K562 (cell line): ENCODE measurements at regions not wholly inside any gene's neighbourhood (a gene's known extent, or its start where the extent isn't known, plus 50 kb on each side); places are given as distances from the start of the nearest gene placed in this dataset.

Experiments
- ATAC-seq: fragments of 200-7000 bp; cut with Tn5 transposase; 3 replicates; pipeline ENCODE4 v1.9.1; 2020; ENCODE audit warnings: moderate library complexity
- BruUV-seq: library from RNA; stranded (reverse); fragments of 400-500 nt; replicated peaks from 2 replicates; lab custom pipeline; 2021; lab: Mats Ljungman, UMichigan
- CTCF ChIA-PET: fragments of 300-600 bp; formaldehyde crosslinking; extraction: SDS; loops from one replicate; lab custom pipeline; 2021; ENCODE audit warnings: low intra/inter-chr PET ratio; lab: Yijun Ruan, JAX
- POLR2A ChIA-PET: fragments of 300-600, 350-650 bp; sonication (Branson Sonifier 250); formaldehyde crosslinking; extraction: SDS; loops from one replicate; lab custom pipeline; 2021; ENCODE audit warnings: antibody characterized with exemption, inconsistent platforms; lab: Yijun Ruan, JAX
- DNase-seq, 4 experiments: peaks; one replicate each; pipeline versions ENCODE4 v3.0.0 to v3.0.0-alpha.2; 2011 to 2018; ENCODE audit warnings: low spot score in 3 of 4, mixed read lengths in 3 of 4; ENCODE audit errors: extremely low read depth in 1 of 4
- FAIRE-seq: peaks from 2 replicates; lab custom pipeline; 2011; peaks lifted over from hg19 to GRCh38; lab: Jason Lieb, UNC
- H2AFZ ChIP-seq: 2 replicates; pipeline ENCODE4 v1.6.0; 2011; ENCODE audit warnings: low read depth, low read length, control low read depth, inconsistent platforms
- H3K27ac ChIP-seq: fragments of 200-600 bp; 3 replicates; pipeline ENCODE4 v1.8.0; 2011; ENCODE audit warnings: low read depth, mild to moderate bottlenecking, control low read depth, inconsistent platforms, low read length, moderate library complexity, mixed read lengths; ENCODE audit errors: extremely low read depth
- H3K27me3 ChIP-seq, 2 experiments: fragments of 300-600 bp in 1 of 2; 2 replicates in 1 of 2; 3 replicates in 1 of 2; pipeline versions ENCODE4 v1.6.0 to v1.8.0; 2011; ENCODE audit warnings: inconsistent platforms in 2 of 2, low read length in 2 of 2, mild to moderate bottlenecking in 1 of 2, mixed read lengths in 1 of 2, moderate library complexity in 1 of 2; ENCODE audit not compliant: control insufficient read depth in 2 of 2, insufficient read depth in 2 of 2
- H3K36me3 ChIP-seq: fragments of 300-600 bp; 3 replicates; pipeline ENCODE4 v1.8.0; 2011; ENCODE audit warnings: mild to moderate bottlenecking, low read length, inconsistent platforms; ENCODE audit not compliant: control insufficient read depth, insufficient read depth
- H3K4me1 ChIP-seq, 2 experiments: fragments of 200-600 bp in 1 of 2; replicated peaks in 1 of 2; 2 replicates in 1 of 2; 3 replicates in 1 of 2; pipeline versions ENCODE4 v1.5.1 to v1.8.0; 2011; ENCODE audit warnings: inconsistent platforms in 2 of 2, low read length in 2 of 2, mild to moderate bottlenecking in 1 of 2, mixed read lengths in 1 of 2, moderate library complexity in 1 of 2; ENCODE audit not compliant: control insufficient read depth in 2 of 2, insufficient read depth in 2 of 2
- H3K4me2 ChIP-seq: 2 replicates; pipeline ENCODE4 v1.6.1; 2011; ENCODE audit warnings: low read length, control low read depth, inconsistent platforms, mixed read lengths; ENCODE audit not compliant: insufficient read depth
- H3K4me3 ChIP-seq: fragments of 200-600 bp; sonication (generic), shearing (Covaris generic); 2 replicates; pipeline ENCODE4 v1.5.1; 2016; ENCODE audit warnings: control low read depth, inconsistent platforms
- H3K79me2 ChIP-seq: fragments of 200-600 bp; 3 replicates; pipeline ENCODE4 v1.8.0; 2011; ENCODE audit warnings: low read length, inconsistent platforms; ENCODE audit not compliant: control insufficient read depth, insufficient read depth
- H3K9ac ChIP-seq, 2 experiments: 2 replicates each; pipeline versions ENCODE4 v1.6.0 to v1.6.1; 2011; ENCODE audit warnings: low read depth in 2 of 2, low read length in 2 of 2, control low read depth in 1 of 2, inconsistent platforms in 1 of 2, mild to moderate bottlenecking in 1 of 2, mixed read lengths in 1 of 2; ENCODE audit not compliant: insufficient read depth in 1 of 2
- H3K9me1 ChIP-seq: one replicate; pipeline ENCODE4 v1.6.0; 2011; ENCODE audit warnings: inconsistent platforms, mild to moderate bottlenecking, low read length, moderate library complexity; ENCODE audit not compliant: control insufficient read depth, insufficient read depth
- H3K9me3 ChIP-seq: replicated peaks from 2 replicates; pipeline ENCODE4 v1.5.1; 2011; ENCODE audit warnings: low read depth, low read length, inconsistent platforms; ENCODE audit not compliant: control insufficient read depth, insufficient read depth
- H4K20me1 ChIP-seq: replicated peaks from 2 replicates; pipeline ENCODE4 v1.6.1; 2011; ENCODE audit warnings: low read length, inconsistent platforms, mixed read lengths; ENCODE audit not compliant: control insufficient read depth, insufficient read depth
- CBX2 ChIP-seq: fragments of 200-600 bp; sonication (generic); IDR thresholded peaks from one replicate; pipeline ENCODE4 v1.6.1; 2012; ENCODE audit warnings: mild to moderate bottlenecking, low read length, inconsistent platforms; ENCODE audit not compliant: insufficient read depth, poor library complexity, severe bottlenecking
- FOS ChIP-seq: IDR thresholded peaks from 3 replicates; pipeline ENCODE4 v1.6.1; 2011; ENCODE audit not compliant: insufficient read length; ENCODE audit errors: extremely low read depth
- ILK ChIP-seq: fragments of 450-650 bp; IDR thresholded peaks from 2 replicates; pipeline ENCODE4 v1.6.1; 2016; ENCODE audit warnings: missing genetic modification characterization, low read depth, mild to moderate bottlenecking, missing compliant biosample characterization, moderate library complexity, borderline replicate concordance
- KDM2B ChIP-seq: fragments of 250-450 bp; sonication (Bioruptor Pico); IDR thresholded peaks from 2 replicates; pipeline ENCODE4 v1.8.0; 2021; ENCODE audit warnings: mild to moderate bottlenecking, moderate library complexity
- MEIS2 ChIP-seq: fragments of 450-650 bp; IDR thresholded peaks from 2 replicates; pipeline ENCODE4 v1.6.1; 2014; ENCODE audit warnings: mild to moderate bottlenecking; ENCODE audit not compliant: partially characterized antibody
- PTRF ChIP-seq: fragments of 450-650 bp; IDR thresholded peaks from 2 replicates; pipeline ENCODE4 v1.6.1; 2016; ENCODE audit warnings: mild to moderate bottlenecking, missing genetic modification characterization, missing compliant biosample characterization
- RNF2 ChIP-seq: sonication (generic); IDR thresholded peaks from 2 replicates; pipeline ENCODE4 v1.6.1; 2016
- SIN3A ChIP-seq, 2 experiments: fragments of 150-350 bp in 1 of 2; IDR thresholded peaks; 2 replicates each; pipeline ENCODE4 v1.6.1; 2011 to 2016; ENCODE audit warnings: borderline replicate concordance in 2 of 2, low read depth in 2 of 2, low read length in 2 of 2, mild to moderate bottlenecking in 2 of 2, moderate library complexity in 2 of 2; ENCODE audit not compliant: control insufficient read depth in 1 of 2
- TCF7L2 ChIP-seq: fragments of 150-350 bp; IDR thresholded peaks from 2 replicates; pipeline ENCODE4 v1.6.1; 2016; ENCODE audit warnings: low read depth, mild to moderate bottlenecking, low read length, moderate library complexity
- ZC3H4 ChIP-seq: sonication (generic); formaldehyde crosslinking; IDR thresholded peaks from 2 replicates; pipeline ENCODE4 v1.9.0; 2021; ENCODE audit warnings: missing genetic modification reagents, borderline replicate concordance
- ZNF146 ChIP-seq: IDR thresholded peaks from one replicate; pipeline ENCODE4 v1.6.1; 2018; ENCODE audit warnings: missing compliant biosample characterization; ENCODE audit not compliant: unreplicated experiment
- ZNF644 ChIP-seq: fragments of 200-800 bp; sonication (Bioruptor generic); IDR thresholded peaks from 2 replicates; pipeline ENCODE4 v1.6.1; 2016; ENCODE audit warnings: low read depth, missing genetic modification characterization, missing compliant biosample characterization
- WGBS: fragments of 100-300 bp; shearing (Covaris generic); methylation state at CpG from one replicate; pipeline ENCODE4 v1.1.6; 2016; ENCODE audit warnings: low coverage, mixed read lengths; ENCODE audit not compliant: insufficient coverage; ENCODE audit errors: missing lambda C conversion rate; 5-methylcytosine and 5-hydroxymethylcytosine counted together
- in situ Hi-C: fragments of 300-500 bp; cut with MboI; formaldehyde crosslinking; loops from 4 replicates; pipeline ENCODE4 v1.15.0; 2018; ENCODE audit warnings: inconsistent platforms, mixed read lengths
- intact Hi-C: fragments of 100-400 bp; cut with micrococcal nuclease; formaldehyde crosslinking; loops from 2 replicates; pipeline ENCODE4 v1.14.2; 2022
- TF ChIP-seq, protein P1 (sequence below), 2 experiments: fragments of 200-800 bp in 1 of 2; sonication (Bioruptor generic) in 1 of 2; sonication (generic) in 1 of 2; formaldehyde crosslinking in 1 of 2; IDR thresholded peaks in 1 of 2; conservative IDR thresholded peaks in 1 of 2; 2 replicates each; pipeline versions ENCODE4 v1.5.0 to v1.6.1; 2016 to 2020; ENCODE audit warnings: missing compliant biosample characterization in 1 of 2, missing genetic modification characterization in 1 of 2, missing genetic modification reagents in 1 of 2
- TF ChIP-seq, protein P2 (sequence below): fragments of 250-450 bp; sonication (Bioruptor Pico); IDR thresholded peaks from 2 replicates; pipeline ENCODE4 v1.8.0; 2021; ENCODE audit warnings: borderline replicate concordance, mild to moderate bottlenecking, moderate library complexity; ENCODE audit not compliant: poor library complexity, severe bottlenecking
- TF ChIP-seq, protein P3 (sequence below): fragments of 250-450 bp; sonication (Bioruptor Pico); IDR thresholded peaks from 2 replicates; pipeline ENCODE4 v1.8.0; 2021; ENCODE audit warnings: moderate library complexity, mild to moderate bottlenecking, inconsistent platforms
- TF ChIP-seq, protein P4 (sequence below): fragments of 250-450 bp; sonication (Bioruptor Pico); IDR thresholded peaks from 2 replicates; pipeline ENCODE4 v1.5.0; 2021; ENCODE audit warnings: mild to moderate bottlenecking, moderate library complexity

DNA sequence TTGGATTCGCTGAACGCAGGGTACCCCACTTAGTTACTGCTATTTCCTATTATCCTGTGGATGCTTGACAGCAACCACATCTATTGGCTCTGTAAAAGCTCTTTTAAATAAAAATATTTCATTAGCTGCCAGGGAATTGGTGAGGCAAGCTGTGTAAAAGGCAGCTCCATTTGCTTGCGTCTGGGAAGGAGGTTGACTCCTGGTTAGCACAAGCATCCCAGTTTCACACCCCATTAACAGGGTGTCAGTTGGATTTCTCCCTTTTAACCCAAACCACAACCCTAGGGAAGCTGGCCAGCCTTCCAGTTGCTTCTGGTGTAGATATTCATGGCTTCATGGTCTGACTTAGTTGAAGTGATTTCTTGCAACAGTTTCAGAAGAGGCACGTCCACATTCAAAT is 151.0 kb downstream of the GPBP1 start:
- Histone ChIP-seq H3K27ac (no peak overlapping the region), H3K36me3 (no peaks in the 10 kb centered on the region), H3K4me1 (no peaks in the 10 kb centered on the region), H4K20me1 (no peaks in the 10 kb centered on the region), H2AFZ (no peak overlapping the region), H3K27me3 (peaks cover 3 to 10% of the 10 kb centered on the region in 2 experiments; a peak in 4 of 5 replicates), H3K4me2 (no peak overlapping the region), H3K9ac (no peak overlapping the region), H3K9me1 (no peaks in the 10 kb centered on the region), H3K9me3 (no peaks in the 10 kb centered on the region), H3K79me2 (no peaks in the 10 kb centered on the region), H3K4me3 (no peak overlapping the region)
- ATAC-seq (no peak), DNase-seq (no peak), FAIRE-seq (no peak)
- ChIA-PET CTCF (no interaction called here), POLR2A (interaction anchor here (0.6 to 1.2 kb wide), 3 partner anchors 10 to 1843 kb away, joined by 3 to 5 read pairs (median 3); no protein-coding TSS in a partner anchor)
- 0% methylated on average over 4 of the region's 4 CpGs for WGBS
- in situ Hi-C loops: loop anchor here (25.0 kb wide), 1 partner anchor 1537 kb away; no protein-coding TSS in a partner anchor
- intact Hi-C loops: no loop called here
- BruUV-seq: no TSS peak
- no peak for TF ChIP-seq MEIS2
- no peak for TF ChIP-seq KDM2B (CRISPR knock-in tag)
- TF ChIP-seq, protein P1, sequence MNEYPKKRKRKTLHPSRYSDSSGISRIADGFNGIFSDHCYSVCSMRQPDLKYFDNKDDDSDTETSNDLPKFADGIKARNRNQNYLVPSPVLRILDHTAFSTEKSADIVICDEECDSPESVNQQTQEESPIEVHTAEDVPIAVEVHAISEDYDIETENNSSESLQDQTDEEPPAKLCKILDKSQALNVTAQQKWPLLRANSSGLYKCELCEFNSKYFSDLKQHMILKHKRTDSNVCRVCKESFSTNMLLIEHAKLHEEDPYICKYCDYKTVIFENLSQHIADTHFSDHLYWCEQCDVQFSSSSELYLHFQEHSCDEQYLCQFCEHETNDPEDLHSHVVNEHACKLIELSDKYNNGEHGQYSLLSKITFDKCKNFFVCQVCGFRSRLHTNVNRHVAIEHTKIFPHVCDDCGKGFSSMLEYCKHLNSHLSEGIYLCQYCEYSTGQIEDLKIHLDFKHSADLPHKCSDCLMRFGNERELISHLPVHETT (CRISPR knock-in tag; conservative IDR thresholded peaks at IDR 0.05 in 1 of 2, IDR thresholded peaks at IDR 0.05 in 1 of 2): no peak
- TF ChIP-seq ZC3H4 (CRISPR knock-in tag): no peak
- no peak for TF ChIP-seq SIN3A (IDR thresholded peaks at IDR 0.05; ENCODE audit: borderline replicate concordance in 2 of 2, control insufficient read depth in 1 of 2, low read depth in 2 of 2, low read length in 2 of 2)
- TF ChIP-seq, protein P2, sequence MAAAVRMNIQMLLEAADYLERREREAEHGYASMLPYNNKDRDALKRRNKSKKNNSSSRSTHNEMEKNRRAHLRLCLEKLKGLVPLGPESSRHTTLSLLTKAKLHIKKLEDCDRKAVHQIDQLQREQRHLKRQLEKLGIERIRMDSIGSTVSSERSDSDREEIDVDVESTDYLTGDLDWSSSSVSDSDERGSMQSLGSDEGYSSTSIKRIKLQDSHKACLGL: no peak
- no peak for TF ChIP-seq PTRF (tag)
- TF ChIP-seq FOS: no peak
- TF ChIP-seq, protein P3, sequence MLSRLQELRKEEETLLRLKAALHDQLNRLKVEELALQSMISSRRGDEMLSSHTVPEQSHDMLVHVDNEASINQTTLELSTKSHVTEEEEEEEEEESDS: no peak
- no peak for TF ChIP-seq ZNF644 (tag)
- TF ChIP-seq RNF2: no peak
- TF ChIP-seq, protein P4, sequence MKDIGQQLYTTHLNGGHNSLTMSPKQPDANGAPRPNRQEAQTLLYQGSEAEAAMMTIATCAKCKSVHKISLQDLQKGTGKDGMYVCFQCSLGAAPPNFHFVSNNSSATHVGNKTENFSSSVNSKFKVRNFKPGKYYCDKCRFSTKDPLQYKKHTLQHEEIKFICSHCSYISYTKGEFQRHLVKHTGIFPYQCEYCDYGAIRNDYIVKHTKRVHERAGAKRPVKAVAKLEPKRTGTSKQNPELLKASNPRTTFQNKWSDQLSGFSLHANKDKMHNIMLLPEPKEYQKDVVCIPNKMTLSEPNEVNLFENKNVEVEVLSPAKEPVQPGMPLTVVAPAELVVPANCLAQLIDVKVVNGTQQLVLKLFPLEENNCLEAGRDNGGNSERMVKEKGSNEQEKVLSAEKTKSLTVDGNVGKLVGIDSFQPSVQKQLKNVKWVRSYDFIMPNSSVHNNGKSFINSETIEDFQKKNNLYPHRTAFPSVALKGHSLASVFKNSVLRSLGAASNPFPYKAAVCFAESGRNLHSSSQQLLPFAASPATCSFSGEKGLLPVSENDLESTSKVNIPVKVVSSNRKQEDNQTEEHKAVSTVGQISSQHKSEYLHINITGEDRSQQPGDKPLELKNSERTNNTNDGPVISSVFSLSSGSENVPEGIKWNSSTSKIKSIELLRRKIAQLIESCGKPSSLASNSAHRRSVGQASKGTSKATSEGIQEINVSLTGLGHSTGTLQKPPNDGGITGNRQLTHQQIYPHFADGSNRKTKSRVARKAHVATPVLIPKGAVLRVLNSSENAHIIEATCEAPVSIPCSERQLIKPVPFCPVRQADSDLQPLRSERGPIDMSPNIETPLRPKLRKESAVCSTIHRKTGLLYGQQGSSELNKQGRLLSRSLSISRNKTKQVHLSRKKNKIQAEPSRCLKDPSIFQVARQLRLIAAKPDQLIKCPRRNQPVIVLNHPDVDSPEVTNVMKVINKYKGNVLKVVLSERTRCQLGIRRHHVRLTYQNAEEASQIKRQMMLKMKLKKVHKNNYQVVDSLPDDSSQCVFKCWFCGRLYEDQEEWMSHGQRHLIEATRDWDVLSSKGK (CRISPR knock-in tag): no peak
- no peak for TF ChIP-seq TCF7L2
- TF ChIP-seq CBX2: no peak
- no peak for TF ChIP-seq ILK (tag)
- TF ChIP-seq ZNF146 (CRISPR knock-in tag): no peak
